ENCODE measurements at regions not wholly inside any gene's neighbourhood (a gene's known extent, or its start where the extent isn't known, plus 50 kb on each side); places are given as distances from the start of the nearest gene placed in this dataset.

DNA sequence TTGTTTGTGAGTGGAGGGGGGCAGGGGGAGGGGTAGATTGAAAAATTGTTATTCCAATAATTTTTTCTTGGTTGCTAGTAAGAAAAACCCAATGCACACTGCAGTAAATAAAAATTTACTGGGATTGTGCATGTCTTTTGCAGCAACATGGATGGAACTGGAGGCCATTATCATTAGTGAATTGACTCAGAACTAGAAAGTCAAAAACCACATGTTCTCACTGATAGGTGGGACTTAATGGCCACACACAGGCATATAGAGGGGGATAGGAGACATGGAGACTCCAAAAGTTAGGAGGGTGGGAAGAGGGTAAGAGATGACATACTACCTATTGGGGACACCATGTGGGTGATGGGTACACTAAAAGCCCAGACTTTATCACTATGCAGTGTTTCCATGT, 67.2 kb downstream of the BUB3 start:
- TF ChIP-seq GATA3 (IDR thresholded peaks at IDR 0.05; ENCODE audit: low read depth, low read length) = no peak
- no peak for TF ChIP-seq GATA2 (IDR thresholded peaks at IDR 0.05; ENCODE audit: low read depth, low read length)
